Neutrophil (primary cell): ENCODE measurements at regions not wholly inside any gene's neighbourhood (a gene's known extent, or its start where the extent isn't known, plus 50 kb on each side); places are given as distances from the start of the nearest gene placed in this dataset.

Experiments
- H3K27ac ChIP-seq: fragments of 200-600 bp; sonication (generic); 2 replicates; pipeline ENCODE4 v1.5.1; 2016; ENCODE audit warnings: mild to moderate bottlenecking, moderate library complexity
- H3K27me3 ChIP-seq: fragments of 200-600 bp; sonication (generic); 2 replicates; pipeline ENCODE4 v1.6.0; 2016; ENCODE audit warnings: mild to moderate bottlenecking
- H3K36me3 ChIP-seq: fragments of 200-600 bp; sonication (generic); 2 replicates; pipeline ENCODE4 v1.5.1; 2017
- H3K4me1 ChIP-seq, 2 experiments: fragments of 200-600 bp in 1 of 2; sonication (generic) in 1 of 2; 1 replicate in 1 of 2; 2 replicates in 1 of 2; pipeline versions ENCODE4 v1.5.1 to v1.6.1; 2013 to 2016; ENCODE audit warnings: low read depth in 1 of 2, low read length in 1 of 2, mild to moderate bottlenecking in 1 of 2, moderate library complexity in 1 of 2; ENCODE audit not compliant: control insufficient read depth in 1 of 2, insufficient read depth in 1 of 2
- H3K4me3 ChIP-seq, 2 experiments: fragments of 200-600 bp in 1 of 2; sonication (generic) in 1 of 2; 1 replicate in 1 of 2; 2 replicates in 1 of 2; pipeline ENCODE4 v1.5.1; 2013 to 2016; ENCODE audit warnings: low read depth in 1 of 2, low read length in 1 of 2, mild to moderate bottlenecking in 1 of 2, moderate library complexity in 1 of 2
- H3K9me3 ChIP-seq: fragments of 200-600 bp; sonication (generic); 2 replicates; pipeline ENCODE4 v1.5.1; 2016
- TF ChIP-seq, protein P1 (sequence below): fragments of 200-600 bp; sonication (generic); IDR thresholded peaks from 2 replicates; pipeline ENCODE4 v1.5.1; 2016; ENCODE audit warnings: antibody characterized with exemption

DNA sequence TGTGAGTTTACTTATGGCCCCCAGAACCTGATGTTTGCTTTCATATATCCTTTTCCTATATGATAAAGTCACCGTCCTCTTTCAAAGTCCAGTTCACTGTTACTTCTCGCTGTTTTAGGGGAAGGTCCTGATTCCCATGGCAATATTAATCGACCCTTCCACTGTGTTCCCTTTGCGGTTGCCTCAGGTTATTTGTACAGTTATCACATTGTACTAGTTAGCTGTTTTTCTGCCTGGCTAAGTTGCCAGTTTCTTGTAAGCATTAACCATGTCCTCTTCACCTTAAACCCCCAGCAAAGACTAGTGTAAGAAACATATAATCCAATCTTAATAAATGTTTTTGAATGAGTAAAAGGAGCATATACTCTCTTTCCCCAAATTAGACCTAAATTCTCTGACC, 115.0 kb upstream of the PPFIA2 start:
- Histone ChIP-seq H3K36me3 (no peaks in the 10 kb centered on the region), H3K27me3 (no peaks in the 10 kb centered on the region), H3K27ac (no peak overlapping the region), H3K9me3 (no peaks in the 10 kb centered on the region), H3K4me3 (no peak overlapping the region), H3K4me1 (no peaks in the 10 kb centered on the region)
- TF ChIP-seq, protein P1, sequence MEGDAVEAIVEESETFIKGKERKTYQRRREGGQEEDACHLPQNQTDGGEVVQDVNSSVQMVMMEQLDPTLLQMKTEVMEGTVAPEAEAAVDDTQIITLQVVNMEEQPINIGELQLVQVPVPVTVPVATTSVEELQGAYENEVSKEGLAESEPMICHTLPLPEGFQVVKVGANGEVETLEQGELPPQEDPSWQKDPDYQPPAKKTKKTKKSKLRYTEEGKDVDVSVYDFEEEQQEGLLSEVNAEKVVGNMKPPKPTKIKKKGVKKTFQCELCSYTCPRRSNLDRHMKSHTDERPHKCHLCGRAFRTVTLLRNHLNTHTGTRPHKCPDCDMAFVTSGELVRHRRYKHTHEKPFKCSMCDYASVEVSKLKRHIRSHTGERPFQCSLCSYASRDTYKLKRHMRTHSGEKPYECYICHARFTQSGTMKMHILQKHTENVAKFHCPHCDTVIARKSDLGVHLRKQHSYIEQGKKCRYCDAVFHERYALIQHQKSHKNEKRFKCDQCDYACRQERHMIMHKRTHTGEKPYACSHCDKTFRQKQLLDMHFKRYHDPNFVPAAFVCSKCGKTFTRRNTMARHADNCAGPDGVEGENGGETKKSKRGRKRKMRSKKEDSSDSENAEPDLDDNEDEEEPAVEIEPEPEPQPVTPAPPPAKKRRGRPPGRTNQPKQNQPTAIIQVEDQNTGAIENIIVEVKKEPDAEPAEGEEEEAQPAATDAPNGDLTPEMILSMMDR = no peak

DNA sequence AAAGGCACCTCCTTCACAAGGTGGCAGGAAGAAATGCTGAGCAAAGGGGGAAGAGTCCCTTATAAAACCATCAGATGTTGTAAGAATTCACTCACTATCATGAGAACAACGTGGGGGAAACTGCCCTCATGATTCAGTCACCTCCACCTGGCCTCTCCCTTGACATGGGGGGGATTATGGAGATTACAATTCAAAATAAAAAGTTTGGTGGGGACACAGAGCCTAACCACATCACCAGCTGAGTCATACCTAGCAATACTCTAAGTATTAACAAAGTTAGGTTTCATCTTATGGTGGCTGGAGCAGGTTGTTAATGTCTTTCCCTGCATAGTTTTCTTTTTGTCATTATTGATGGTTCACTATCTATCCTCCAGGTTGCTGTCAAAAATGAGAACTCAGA, 113.2 kb upstream of the PPFIA2 start:
- TF ChIP-seq, protein P1 = no peak
- no peaks in the 10 kb centered on the region for H3K36me3 ChIP-seq
- no peaks in the 10 kb centered on the region for H3K9me3 ChIP-seq
- no peak overlapping the region for H3K4me3 ChIP-seq
- H3K4me1 ChIP-seq = no peaks in the 10 kb centered on the region
- H3K27me3 ChIP-seq = no peaks in the 10 kb centered on the region
- no peak overlapping the region for H3K27ac ChIP-seq

DNA sequence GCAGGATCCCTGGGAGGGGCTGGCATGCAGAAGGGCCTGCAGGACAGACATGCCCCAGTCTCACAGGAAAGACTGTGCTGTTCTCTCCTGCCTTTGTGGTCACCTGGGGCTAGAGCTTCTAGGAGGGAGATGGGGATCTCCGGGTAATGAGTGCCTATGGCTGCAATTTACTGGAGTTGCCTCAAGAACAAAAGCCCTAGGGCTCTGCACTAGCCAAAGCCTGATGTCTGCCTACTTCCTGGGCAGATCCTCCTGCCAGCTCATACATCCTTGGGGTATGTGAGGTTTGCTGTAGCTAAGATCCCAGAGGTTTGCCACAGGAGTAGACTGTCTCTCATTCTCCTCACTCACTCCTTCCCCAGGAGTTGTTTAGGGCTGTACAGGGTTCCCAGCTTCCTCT, 106.9 kb upstream of the PPFIA2 start:
- no peak overlapping the region for H3K4me3 ChIP-seq
- TF ChIP-seq, protein P1 = no peak

DNA sequence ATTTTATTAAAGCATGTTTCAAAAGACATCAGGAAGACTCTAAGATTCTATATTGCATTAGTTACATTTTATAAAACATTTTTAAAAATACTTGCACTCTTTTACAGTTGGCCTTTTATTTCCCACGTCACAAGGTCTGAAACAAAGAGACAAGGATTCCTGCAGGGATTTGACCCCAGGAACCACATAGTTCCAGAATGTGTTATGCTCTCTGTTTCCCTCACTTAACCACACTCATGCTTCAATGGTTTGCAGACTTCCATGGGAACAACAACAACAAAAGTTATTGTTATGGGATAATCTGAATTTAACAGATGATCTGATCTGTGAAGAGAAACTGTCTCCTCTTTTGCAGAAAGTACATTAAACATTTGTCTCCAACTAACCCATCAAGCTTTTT, 104.3 kb upstream of the PPFIA2 start:
- TF ChIP-seq, protein P1 = no peak
- Histone ChIP-seq H3K27me3 (no peaks in the 10 kb centered on the region), H3K4me3 (no peak overlapping the region), H3K9me3 (no peaks in the 10 kb centered on the region), H3K36me3 (no peaks in the 10 kb centered on the region), H3K4me1 (no peaks in the 10 kb centered on the region), H3K27ac (no peak overlapping the region)

More for the DNA sequence above, 106.9 kb upstream of the PPFIA2 start:
- Histone ChIP-seq H3K27ac (no peak overlapping the region), H3K36me3 (no peaks in the 10 kb centered on the region), H3K9me3 (no peaks in the 10 kb centered on the region), H3K4me1 (no peaks in the 10 kb centered on the region), H3K27me3 (no peaks in the 10 kb centered on the region)

DNA sequence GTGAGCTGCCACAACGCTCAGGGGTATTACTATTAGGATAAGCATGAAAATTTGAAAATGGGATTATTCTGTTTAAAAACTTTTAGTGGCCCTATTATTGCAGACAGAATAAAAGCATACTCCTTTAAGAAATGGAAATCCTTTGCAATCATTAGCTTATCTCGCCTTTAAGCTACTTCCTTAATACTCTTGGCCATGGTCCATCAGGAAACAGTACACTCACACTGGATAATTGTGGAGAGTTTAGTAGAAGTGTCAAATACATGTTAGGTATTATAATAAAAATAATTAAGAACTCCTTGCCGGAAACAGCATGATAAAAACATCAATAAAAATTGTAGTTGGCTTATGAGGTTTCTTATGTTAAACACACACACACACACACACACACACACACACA, 100.4 kb upstream of the PPFIA2 start:
- Histone ChIP-seq H3K4me3 (no peak overlapping the region), H3K27ac (no peak overlapping the region), H3K27me3 (no peaks in the 10 kb centered on the region), H3K36me3 (no peaks in the 10 kb centered on the region), H3K9me3 (no peaks in the 10 kb centered on the region), H3K4me1 (no peaks in the 10 kb centered on the region)
- TF ChIP-seq, protein P1 = no peak

DNA sequence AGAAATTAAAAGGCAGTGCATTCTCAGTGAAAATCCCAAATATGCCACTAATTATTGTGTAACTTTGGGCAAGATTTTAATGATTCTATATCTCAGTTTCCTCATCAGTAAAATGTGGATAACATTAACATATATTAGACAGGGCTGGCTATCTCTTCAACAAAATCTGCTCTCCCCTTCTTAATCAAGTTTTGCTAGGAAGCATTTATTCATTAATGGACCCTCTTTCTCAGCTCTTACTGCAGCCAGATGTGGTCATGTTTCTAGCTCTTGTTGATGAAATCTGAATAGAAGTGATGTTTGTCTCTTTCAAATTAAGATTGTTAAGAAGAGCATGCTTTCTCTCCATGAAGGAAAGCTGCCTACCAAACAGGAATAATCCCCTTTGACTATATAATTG, 84.4 kb upstream of the PPFIA2 start:
- no peaks in the 10 kb centered on the region for H3K27me3 ChIP-seq
- no peak overlapping the region for H3K4me3 ChIP-seq
- no peak overlapping the region for H3K27ac ChIP-seq
- no peaks in the 10 kb centered on the region for H3K4me1 ChIP-seq
- no peaks in the 10 kb centered on the region for H3K9me3 ChIP-seq
- H3K36me3 ChIP-seq = no peaks in the 10 kb centered on the region
- TF ChIP-seq, protein P1 = no peak
